ENCODE measurements at regions not wholly inside any gene's neighbourhood (a gene's known extent, or its start where the extent isn't known, plus 50 kb on each side); places are given as distances from the start of the nearest gene placed in this dataset.

DNA sequence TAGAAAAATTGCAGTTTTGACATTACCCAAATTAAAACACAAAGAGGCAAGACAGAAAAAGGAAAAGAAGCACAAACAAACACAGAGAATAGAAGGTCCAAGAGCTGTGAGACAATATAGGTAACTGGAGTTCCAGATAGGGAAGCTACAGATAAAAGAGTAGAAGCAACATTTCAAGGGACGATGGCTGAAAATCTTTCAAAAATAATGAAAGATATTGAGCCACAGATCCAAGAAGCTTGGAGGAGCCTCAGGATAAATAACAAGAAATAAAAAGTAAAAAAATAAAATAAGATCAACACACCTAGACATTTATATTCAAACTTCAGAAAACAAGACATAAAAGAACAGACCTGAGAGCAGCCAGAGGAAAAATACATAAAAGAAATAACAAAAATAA lies 164.9 kb downstream of the FNDC1 start:
- Histone ChIP-seq H3K4me1 (no peaks in the 10 kb centered on the region), H3K27ac (no peak overlapping the region), H3K36me3 (no peaks in the 10 kb centered on the region), H3K9me3 (peaks cover 0 to 4% (median 0%) of the 10 kb centered on the region in 3 donors), H3K4me3 (no peak overlapping the region), H3K27me3 (no peaks in the 10 kb centered on the region)
- TF ChIP-seq CTCF (IDR thresholded peaks at IDR 0.05), result no peak
- TF ChIP-seq POLR2A (IDR thresholded peaks at IDR 0.05), result no peak
- DNase-seq, result no peak
- WGBS, 2 donors, result 74 to 81% methylated on average over 1 of the region's 1 CpG
- intact Hi-C loops (cut with DNase I), result no loop called here

GRCh38 chr6:159331451-159331850 lies 162.3 kb downstream of the FNDC1 start:
- Histone ChIP-seq H3K4me1 (no peaks in the 10 kb centered on the region), H3K4me3 (no peak overlapping the region), H3K9me3 (no peaks in the 10 kb centered on the region), H3K27me3 (no peaks in the 10 kb centered on the region), H3K27ac (no peak overlapping the region), H3K36me3 (no peaks in the 10 kb centered on the region)
- TF ChIP-seq CTCF (IDR thresholded peaks at IDR 0.05), result no peak
- no peak for TF ChIP-seq POLR2A (IDR thresholded peaks at IDR 0.05)
- intact Hi-C loops (cut with DNase I), result no loop called here
- no peak for DNase-seq
- 70 to 84% methylated on average over 2 of the region's 2 CpGs for WGBS, 2 donors

- DNase-seq, result no peak
- H3K27ac ChIP-seq, result no peak overlapping the region
- intact Hi-C loops (cut with DNase I), result no loop called here
- 35 to 55% methylated on average over 4 of the region's 4 CpGs for WGBS, 2 donors
- no peak overlapping the region for H3K4me3 ChIP-seq
- no peaks in the 10 kb centered on the region for H3K27me3 ChIP-seq
- TF ChIP-seq POLR2A (IDR thresholded peaks at IDR 0.05) (no peak), CTCF (IDR thresholded peaks at IDR 0.05) (no peak)
- H3K9me3 ChIP-seq, result no peaks in the 10 kb centered on the region
- no peaks in the 10 kb centered on the region for H3K4me1 ChIP-seq
- no peaks in the 10 kb centered on the region for H3K36me3 ChIP-seq
These were observed 159.9 kb downstream of the FNDC1 start for GRCh38 chr6:159329081-159329480.

DNA sequence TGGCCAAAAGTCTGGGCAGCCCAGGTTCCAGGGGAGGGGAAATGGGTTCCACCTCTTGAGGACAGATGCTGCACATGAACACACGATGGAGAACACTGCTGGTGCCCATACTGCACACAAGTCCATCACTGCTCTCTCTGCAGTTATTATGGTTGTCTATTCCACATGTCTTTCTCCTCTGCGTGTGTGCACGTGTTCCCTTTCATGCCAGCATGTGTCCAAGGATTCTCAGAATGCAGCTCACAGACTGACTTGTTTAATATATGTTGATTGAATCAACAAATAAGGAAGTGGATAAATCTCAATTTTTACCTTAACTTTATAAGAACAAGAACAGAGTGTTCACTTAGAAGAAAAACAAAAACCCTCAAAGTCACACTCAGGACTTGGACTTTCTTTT lies 158.9 kb downstream of the FNDC1 start:
- DNase-seq, result no peak
- Histone ChIP-seq H3K27ac (no peak overlapping the region), H3K9me3 (no peaks in the 10 kb centered on the region), H3K36me3 (no peaks in the 10 kb centered on the region), H3K4me1 (no peaks in the 10 kb centered on the region), H3K4me3 (no peak overlapping the region), H3K27me3 (no peaks in the 10 kb centered on the region)
- intact Hi-C loops (cut with DNase I), result no loop called here
- TF ChIP-seq CTCF (IDR thresholded peaks at IDR 0.05) (no peak), POLR2A (IDR thresholded peaks at IDR 0.05) (no peak)
- WGBS, 2 donors, result 62 to 80% methylated on average over 1 to 3 of the region's 3 CpGs

DNA sequence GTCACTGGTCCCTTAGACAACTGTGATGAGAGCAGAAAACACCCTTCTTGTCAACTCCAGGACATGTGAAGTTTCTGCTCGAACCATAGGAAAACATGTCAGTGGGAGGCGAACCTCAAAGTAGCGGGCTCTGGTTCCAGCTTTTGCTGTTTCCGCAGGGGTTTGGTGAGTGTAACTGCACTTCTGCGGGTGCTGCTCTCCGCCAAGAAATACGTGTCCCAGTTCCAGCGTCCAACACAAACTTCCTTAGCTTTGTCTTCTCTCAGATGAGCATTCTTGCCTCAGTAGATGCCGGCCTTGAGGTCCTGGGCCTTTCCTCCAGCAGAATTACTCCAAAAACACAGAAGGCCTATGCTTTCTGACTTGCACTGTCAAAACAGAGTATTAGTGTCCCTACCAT lies 156.3 kb downstream of the FNDC1 start:
- Histone ChIP-seq H3K27me3 (no peaks in the 10 kb centered on the region), H3K9me3 (no peaks in the 10 kb centered on the region), H3K36me3 (no peaks in the 10 kb centered on the region), H3K27ac (no peak overlapping the region), H3K4me1 (no peaks in the 10 kb centered on the region), H3K4me3 (no peak overlapping the region)
- 88 to 91% methylated on average over 4 to 9 of the region's 9 CpGs for WGBS, 2 donors
- intact Hi-C loops (cut with DNase I), result no loop called here
- no peak for DNase-seq
- no peak for TF ChIP-seq POLR2A (IDR thresholded peaks at IDR 0.05)
- no peak for TF ChIP-seq CTCF (IDR thresholded peaks at IDR 0.05)
